ENCODE measurements at regions not wholly inside any gene's neighbourhood (a gene's known extent, or its start where the extent isn't known, plus 50 kb on each side); places are given as distances from the start of the nearest gene placed in this dataset.

GRCh38 chr9:17057729-17058128, 77.1 kb upstream of the CNTLN start:
- DNase-seq: no peak
- Mint-ChIP-seq H3K27ac (ENCODE audit: unreplicated experiment) (no peak overlapping the region), H3K4me3 (ENCODE audit: unreplicated experiment) (no peak overlapping the region), H3K36me3 (ENCODE audit: unreplicated experiment) (no peaks in the 10 kb centered on the region), H3K9me3 (ENCODE audit: unreplicated experiment) (no peaks in the 10 kb centered on the region), H3K4me1 (ENCODE audit: low read depth, unreplicated experiment) (no peaks in the 10 kb centered on the region), H3K27me3 (ENCODE audit: unreplicated experiment) (no peaks in the 10 kb centered on the region)
- TF ChIP-seq CTCF (IDR thresholded peaks at IDR 0.05; ENCODE audit: partially characterized antibody, unreplicated experiment): no peak

- Mint-ChIP-seq H3K27ac (ENCODE audit: unreplicated experiment) (no peak overlapping the region), H3K27me3 (ENCODE audit: unreplicated experiment) (no peaks in the 10 kb centered on the region), H3K4me3 (ENCODE audit: unreplicated experiment) (no peak overlapping the region), H3K4me1 (ENCODE audit: low read depth, unreplicated experiment) (no peaks in the 10 kb centered on the region), H3K36me3 (ENCODE audit: unreplicated experiment) (no peaks in the 10 kb centered on the region), H3K9me3 (ENCODE audit: unreplicated experiment) (no peaks in the 10 kb centered on the region)
- TF ChIP-seq CTCF (IDR thresholded peaks at IDR 0.05; ENCODE audit: partially characterized antibody, unreplicated experiment): no peak
- DNase-seq: no peak
Measured at GRCh38 chr9:17052626-17053025, 82.2 kb upstream of the CNTLN start.

- H3K27me3 Mint-ChIP-seq (ENCODE audit: unreplicated experiment): no peaks in the 10 kb centered on the region
- H3K9me3 Mint-ChIP-seq (ENCODE audit: unreplicated experiment): peaks cover 3% of the 10 kb centered on the region
- H3K4me3 Mint-ChIP-seq (ENCODE audit: unreplicated experiment): no peak overlapping the region
- no peak for TF ChIP-seq CTCF (IDR thresholded peaks at IDR 0.05; ENCODE audit: partially characterized antibody, unreplicated experiment)
- H3K4me1 Mint-ChIP-seq (ENCODE audit: low read depth, unreplicated experiment): no peaks in the 10 kb centered on the region
- no peaks in the 10 kb centered on the region for H3K36me3 Mint-ChIP-seq (ENCODE audit: unreplicated experiment)
- no peak overlapping the region for H3K27ac Mint-ChIP-seq (ENCODE audit: unreplicated experiment)
- DNase-seq: no peak
Measured at GRCh38 chr9:17045381-17045940, 89.4 kb upstream of the CNTLN start.

GRCh38 chr9:17031546-17031945, 103.3 kb upstream of the CNTLN start:
- Mint-ChIP-seq H3K27ac (ENCODE audit: unreplicated experiment) (no peak overlapping the region), H3K4me3 (ENCODE audit: unreplicated experiment) (no peak overlapping the region), H3K9me3 (ENCODE audit: unreplicated experiment) (no peaks in the 10 kb centered on the region), H3K36me3 (ENCODE audit: unreplicated experiment) (no peaks in the 10 kb centered on the region), H3K27me3 (ENCODE audit: unreplicated experiment) (no peaks in the 10 kb centered on the region), H3K4me1 (ENCODE audit: low read depth, unreplicated experiment) (no peaks in the 10 kb centered on the region)
- no peak for TF ChIP-seq CTCF (IDR thresholded peaks at IDR 0.05; ENCODE audit: partially characterized antibody, unreplicated experiment)
- DNase-seq: no peak

- Mint-ChIP-seq H3K4me1 (ENCODE audit: low read depth, unreplicated experiment) (no peaks in the 10 kb centered on the region), H3K36me3 (ENCODE audit: unreplicated experiment) (no peaks in the 10 kb centered on the region), H3K27ac (ENCODE audit: unreplicated experiment) (no peak overlapping the region), H3K9me3 (ENCODE audit: unreplicated experiment) (no peaks in the 10 kb centered on the region), H3K4me3 (ENCODE audit: unreplicated experiment) (no peak overlapping the region), H3K27me3 (ENCODE audit: unreplicated experiment) (no peaks in the 10 kb centered on the region)
- DNase-seq: no peak
- TF ChIP-seq CTCF (IDR thresholded peaks at IDR 0.05; ENCODE audit: partially characterized antibody, unreplicated experiment): no peak
Measured at GRCh38 chr9:17025281-17025680, 109.6 kb upstream of the CNTLN start.

Measured in glutamatergic neuron (in vitro differentiated cells).